Islet of Langerhans (tissue), 1 donor: ENCODE measurements at regions not wholly inside any gene's neighbourhood (a gene's known extent, or its start where the extent isn't known, plus 50 kb on each side); places are given as distances from the start of the nearest gene placed in this dataset.

Experiments used
- FAIRE-seq: peaks from one replicate; lab custom pipeline; 2011; peaks lifted over from hg19 to GRCh38; lab: Jason Lieb, UNC

GRCh38 chr6:100134297-100134696 is 140.3 kb upstream of the MCHR2 start:
- no peak for FAIRE-seq

GRCh38 chr6:100132005-100132404 is 138.0 kb upstream of the MCHR2 start:
- FAIRE-seq = no peak

- FAIRE-seq = no peak
Measured at GRCh38 chr6:100130630-100131029, 136.6 kb upstream of the MCHR2 start.

GRCh38 chr6:100126790-100127484 is 132.9 kb upstream of the MCHR2 start:
- FAIRE-seq = no peak

DNA sequence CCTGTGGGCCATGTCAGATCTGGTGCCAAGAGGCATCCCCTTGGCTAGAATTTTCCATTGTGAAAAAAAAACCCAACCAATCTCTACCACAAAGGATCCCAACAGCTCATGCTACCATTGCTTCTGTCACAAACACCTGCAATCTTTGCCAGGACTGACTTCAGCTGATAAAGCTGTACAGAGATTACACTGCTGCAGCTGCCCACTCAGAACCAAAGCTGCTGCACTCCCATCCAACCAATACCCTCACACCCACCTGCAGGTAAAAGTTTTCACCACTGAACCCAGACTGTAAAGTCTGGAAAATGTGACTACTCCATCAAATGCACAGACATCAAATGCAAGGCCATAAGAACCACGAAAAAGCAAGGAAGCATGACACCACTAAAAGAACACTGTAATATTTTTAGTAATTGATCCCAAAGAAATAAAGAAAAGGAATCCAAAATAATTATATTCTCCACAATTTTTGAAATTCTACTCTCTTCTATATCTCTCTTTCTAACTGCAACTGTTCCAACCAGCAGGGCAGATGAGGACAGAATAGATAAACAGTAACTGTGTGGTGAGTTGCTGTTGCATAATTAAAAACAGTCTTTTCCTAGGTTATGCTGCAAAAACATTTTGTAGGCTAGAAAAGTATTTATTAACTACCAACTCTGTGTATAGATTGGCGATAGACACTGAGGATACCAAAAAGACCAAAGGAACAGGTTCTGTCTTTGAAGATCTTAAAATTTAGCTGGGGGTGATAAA is 128.0 kb upstream of the MCHR2 start:
- no peak for FAIRE-seq

- FAIRE-seq = no peak
Measured at GRCh38 chr6:100119261-100119660, 125.2 kb upstream of the MCHR2 start.

- no peak for FAIRE-seq
Measured at GRCh38 chr6:100118301-100118700, 124.3 kb upstream of the MCHR2 start.

- no peak for FAIRE-seq
Measured at GRCh38 chr6:100117680-100118079, 123.7 kb upstream of the MCHR2 start.

- peak; percentile 100 for FAIRE-seq
Measured at GRCh38 chr6:100116411-100117194, 122.6 kb upstream of the MCHR2 start.

DNA sequence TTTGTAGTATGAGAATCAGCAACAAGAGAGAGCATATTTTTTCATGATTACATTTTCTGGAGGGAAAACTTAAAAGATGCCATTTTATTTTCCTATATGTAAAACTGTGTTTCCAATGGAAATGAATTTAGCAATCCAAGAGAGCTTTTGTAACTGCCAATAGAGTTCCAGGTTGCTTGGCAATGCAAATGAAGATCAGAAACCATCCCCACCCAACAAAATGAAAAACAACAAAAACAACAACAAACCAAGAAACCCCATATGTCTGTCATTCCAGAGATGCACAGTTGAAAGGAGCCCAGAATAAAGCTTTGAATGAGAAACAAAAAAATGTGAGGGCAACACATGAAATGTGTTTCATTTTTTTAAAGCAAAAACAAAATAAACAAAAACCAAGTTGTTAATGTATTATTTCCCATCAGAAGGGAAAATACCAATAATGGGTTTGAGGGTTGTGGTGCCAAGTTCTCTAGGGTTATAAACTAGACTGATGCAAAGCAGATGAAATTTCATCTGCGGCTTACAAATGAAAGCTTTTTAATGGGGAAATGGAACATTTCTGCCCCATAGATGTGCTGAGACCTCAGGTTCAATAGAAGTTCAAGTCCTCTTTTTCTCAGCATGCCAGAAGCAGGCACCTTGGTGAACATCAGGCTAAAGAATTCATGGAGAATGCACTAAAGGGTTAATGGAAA is 121.5 kb upstream of the MCHR2 start:
- FAIRE-seq = no peak

DNA sequence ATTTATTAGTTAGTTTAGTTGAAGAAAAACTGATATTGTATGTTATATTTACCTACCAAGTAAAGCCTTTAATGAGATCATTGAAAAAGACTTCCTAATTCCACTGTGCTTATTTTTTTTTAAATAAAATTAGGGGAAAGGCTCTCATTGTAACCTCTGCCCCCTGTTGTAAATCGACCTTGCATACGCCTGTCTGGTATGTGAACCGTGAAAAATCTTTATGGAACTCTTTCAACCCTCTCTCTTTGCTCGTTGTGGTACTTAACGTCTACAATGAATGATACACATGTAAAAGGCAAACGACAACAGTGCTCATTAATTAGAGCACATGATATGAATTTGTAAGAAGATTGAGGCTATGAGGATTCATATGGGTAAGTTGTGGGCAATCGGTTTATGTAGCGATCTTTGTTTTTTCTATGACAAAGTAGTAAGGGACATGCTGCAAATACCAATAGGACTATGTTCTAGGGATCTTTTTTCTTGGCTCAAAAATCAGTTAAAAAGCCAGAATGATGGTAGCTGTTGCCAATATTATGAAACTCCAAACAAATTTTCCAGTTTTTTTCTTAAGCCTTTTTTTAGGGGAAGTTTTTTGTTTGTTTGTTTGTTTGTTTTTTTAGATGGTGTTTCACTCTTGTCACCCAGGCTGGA is 119.0 kb upstream of the MCHR2 start:
- no peak for FAIRE-seq

DNA sequence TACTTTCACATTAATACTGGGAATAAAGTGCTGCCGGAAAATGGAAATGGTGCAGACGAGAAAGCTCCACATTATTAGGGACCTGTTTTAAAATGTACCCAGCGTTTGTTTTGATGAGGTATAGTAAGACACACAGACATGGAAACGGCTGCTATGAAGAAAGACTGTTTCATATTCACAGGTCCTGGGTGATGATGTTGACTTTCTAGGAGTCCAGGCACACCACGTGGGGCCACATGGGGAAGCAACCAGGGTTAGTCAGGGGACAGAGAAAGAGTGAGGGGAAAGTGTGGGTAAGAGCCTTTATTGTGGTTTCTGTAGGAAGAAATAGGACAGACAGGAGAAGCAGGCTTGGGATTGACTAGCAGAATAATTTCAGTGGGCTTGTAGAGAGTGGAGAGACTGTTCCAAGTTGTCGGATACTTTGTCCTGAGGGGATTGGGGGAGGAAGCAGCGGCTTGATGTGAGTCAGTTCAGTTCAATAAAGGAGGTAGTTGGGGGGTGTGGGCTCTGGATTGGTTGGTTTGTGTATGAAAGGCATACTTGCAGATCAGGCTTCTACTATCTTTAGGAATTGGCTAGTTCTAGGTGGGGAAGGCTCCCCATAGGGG is 112.0 kb upstream of the MCHR2 start:
- no peak for FAIRE-seq

DNA sequence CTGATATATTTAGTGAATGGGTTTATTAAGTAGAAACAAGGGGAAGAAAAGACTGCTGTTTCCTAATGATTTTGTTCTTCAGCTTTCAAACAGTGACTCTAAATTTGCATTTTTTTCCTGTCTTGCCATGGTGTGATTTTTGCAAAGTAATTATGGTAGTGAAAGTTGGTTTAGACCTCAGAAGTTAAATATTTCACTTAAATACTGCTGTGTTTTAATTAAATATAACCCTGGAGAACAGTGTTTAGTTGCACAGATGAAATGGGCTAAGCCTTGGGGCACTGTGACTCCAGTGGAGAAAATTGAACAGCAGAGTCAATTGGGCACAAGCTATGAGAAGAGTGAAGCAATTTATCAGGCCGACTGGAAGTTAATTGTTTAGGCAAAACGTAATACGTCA is 111.1 kb upstream of the MCHR2 start:
- FAIRE-seq = no peak

DNA sequence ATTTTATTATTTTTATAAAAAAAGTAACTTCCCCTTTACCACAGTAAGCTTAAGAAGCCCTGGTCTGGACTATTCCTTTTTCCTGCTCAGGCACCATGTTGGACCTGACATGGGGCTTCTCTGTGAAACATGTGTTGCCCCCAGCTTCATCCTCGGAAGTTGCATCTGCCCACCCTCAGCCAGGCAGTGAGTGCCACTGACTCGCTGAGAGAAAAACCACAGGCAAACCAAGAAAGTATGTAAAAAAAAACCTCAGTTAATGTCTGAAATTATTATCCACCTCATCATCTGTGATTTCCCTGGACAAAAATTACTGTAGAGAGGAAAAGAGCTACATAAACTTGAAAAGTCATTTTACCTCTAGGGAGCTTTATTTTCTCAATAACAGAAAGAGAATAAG is 109.9 kb upstream of the MCHR2 start:
- FAIRE-seq = no peak

- FAIRE-seq = no peak
Measured at GRCh38 chr6:100103194-100103593, 109.2 kb upstream of the MCHR2 start.

- no peak for FAIRE-seq
Measured at GRCh38 chr6:100101644-100102043, 107.6 kb upstream of the MCHR2 start.

- FAIRE-seq = no peak
Measured at GRCh38 chr6:100100776-100101175, 106.8 kb upstream of the MCHR2 start.

DNA sequence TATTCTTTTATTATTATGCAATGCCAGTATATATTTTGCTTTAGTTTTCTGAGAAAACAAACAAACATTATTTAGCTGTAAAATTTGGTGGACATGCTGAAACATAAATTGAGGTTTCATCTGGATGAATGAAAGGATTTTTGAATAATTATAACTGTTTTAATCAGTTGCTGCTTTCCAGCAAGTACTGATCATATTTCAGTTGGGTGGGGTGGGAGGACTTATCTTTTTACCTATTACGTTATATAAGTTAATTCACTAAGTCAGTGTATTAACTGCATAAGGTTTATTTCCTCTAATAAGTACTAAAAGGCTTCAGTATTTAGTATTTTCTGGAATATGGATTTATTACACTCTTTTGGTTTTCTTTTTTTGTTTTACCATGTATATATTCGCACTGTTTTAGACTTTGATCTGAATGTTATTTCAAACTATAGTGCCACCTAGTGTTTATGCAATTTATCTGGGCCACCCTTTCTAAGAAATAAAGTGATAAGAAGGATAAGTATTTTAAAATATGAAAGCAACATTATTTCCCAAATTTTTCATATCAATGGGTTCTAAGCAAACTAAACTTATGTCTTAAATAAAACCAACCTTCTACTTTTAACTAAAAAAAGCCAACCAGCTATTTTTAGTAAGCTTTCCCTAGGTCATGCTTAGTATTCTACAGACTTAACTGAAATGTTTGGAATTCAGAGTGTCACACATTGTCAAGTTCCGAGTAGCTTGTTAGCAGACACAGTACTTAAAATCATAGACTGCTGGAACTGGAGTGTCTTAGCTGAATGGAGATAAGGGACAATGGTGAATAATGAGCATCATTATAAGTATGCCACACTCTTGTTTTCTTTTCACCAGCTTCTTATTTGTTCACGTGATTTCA is 105.4 kb upstream of the MCHR2 start:
- peak; percentile 99 for FAIRE-seq

DNA sequence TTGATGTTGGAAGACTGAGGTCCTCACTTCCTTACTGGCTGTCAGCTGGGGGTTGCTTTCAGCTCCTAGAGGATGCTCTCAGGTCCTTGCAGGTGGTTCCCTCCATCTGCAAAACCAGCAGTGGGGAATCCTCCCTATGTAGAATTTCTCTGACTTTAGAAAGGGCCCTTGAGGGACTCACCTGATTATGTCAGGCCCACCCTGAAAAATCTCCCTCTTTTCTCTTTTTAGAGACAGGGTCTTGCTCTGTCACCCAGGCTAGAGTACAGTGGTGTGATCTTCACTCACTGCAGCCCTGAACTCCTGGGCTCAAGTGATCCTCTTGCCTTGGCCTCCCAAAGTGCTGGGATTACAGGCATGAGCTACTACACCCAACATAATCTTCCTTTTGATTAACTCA is 102.9 kb upstream of the MCHR2 start:
- FAIRE-seq = no peak

DNA sequence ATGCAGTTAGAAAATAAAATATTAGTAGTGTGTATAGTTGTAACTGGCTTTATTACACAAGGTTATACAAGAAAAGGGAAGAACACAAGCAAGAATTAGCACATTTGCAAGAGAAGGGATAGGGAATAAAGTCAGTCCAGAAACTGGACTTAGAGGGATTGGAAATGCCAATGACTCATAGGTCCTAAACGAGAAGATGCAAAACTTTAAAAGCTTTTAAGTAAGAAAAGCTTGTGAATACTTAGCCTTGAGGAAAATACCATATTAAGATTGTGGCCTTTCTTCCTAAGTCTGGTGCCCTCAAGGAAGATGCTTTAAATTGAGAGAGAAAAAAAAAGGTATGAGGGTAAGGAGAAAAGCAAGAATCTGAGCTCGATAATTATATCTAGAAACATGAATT is 102.3 kb upstream of the MCHR2 start:
- no peak for FAIRE-seq

DNA sequence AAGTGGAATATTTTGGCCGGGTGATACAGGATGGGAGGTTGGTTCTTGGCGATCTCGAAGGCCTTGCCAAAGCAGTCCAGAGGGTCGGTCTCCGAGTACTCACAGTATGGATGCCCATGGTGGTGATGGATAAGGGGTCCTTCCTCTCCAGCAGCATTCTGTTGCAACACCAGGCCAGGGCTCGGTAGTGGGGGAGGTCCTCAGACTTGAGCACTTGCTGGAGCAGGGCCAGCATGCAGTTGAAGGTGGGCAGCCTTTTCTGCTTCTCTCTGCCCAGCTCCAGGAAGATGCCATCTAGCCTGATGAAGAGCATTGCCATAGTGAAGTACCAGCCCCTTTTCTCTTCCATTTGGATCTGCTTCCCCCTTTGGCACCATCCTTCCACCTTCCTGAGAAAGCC is 99.4 kb upstream of the MCHR2 start:
- no peak for FAIRE-seq
